H1 (cell line): ENCODE measurements at regions not wholly inside any gene's neighbourhood (a gene's known extent, or its start where the extent isn't known, plus 50 kb on each side); places are given as distances from the start of the nearest gene placed in this dataset.

Source experiments
- CTCF ChIA-PET: fragments of 300-600 bp; sonication (Branson Sonifier 250); formaldehyde crosslinking; loops from one replicate; lab custom pipeline; 2021; ENCODE audit not compliant: partially characterized antibody; lab: Charles Lee
- POLR2A ChIA-PET: fragments of 300-600 bp; sonication (Branson Sonifier 250); formaldehyde crosslinking; loops from one replicate; lab custom pipeline; 2021; ENCODE audit warnings: inconsistent platforms; ENCODE audit not compliant: partially characterized antibody; lab: Charles Lee
- DNase-seq, 2 experiments: peaks; one replicate each; pipeline versions ENCODE4 v3.0.0 to v3.0.0-alpha.2; 2010 to 2022; ENCODE audit warnings: low spot score in 2 of 2, low read depth in 1 of 2, mixed read lengths in 1 of 2
- FAIRE-seq: peaks from 2 replicates; lab custom pipeline; 2011; peaks lifted over from hg19 to GRCh38; lab: Jason Lieb, UNC
- H2AFZ ChIP-seq: 2 replicates; pipeline ENCODE4 v1.8.1; 2012; ENCODE audit warnings: low read length, inconsistent platforms
- H2AK5ac ChIP-seq: 2 replicates; pipeline ENCODE4 v1.6.1; 2013; ENCODE audit warnings: low read depth, low read length
- H2BK120ac ChIP-seq: replicated peaks from 2 replicates; pipeline ENCODE3; 2013; ENCODE audit warnings: low read depth, low read length, inconsistent platforms
- H2BK12ac ChIP-seq: 2 replicates; pipeline ENCODE4 v1.6.1; 2013; ENCODE audit warnings: low read depth, low read length
- H2BK15ac ChIP-seq: 2 replicates; pipeline ENCODE4 v1.6.1; 2013; ENCODE audit warnings: low read length
- H2BK20ac ChIP-seq: 2 replicates; pipeline ENCODE4 v1.6.1; 2013; ENCODE audit warnings: low read length
- H2BK5ac ChIP-seq: 2 replicates; pipeline ENCODE4 v1.6.1; 2013; ENCODE audit warnings: low read depth, low read length
- H3K14ac ChIP-seq: 2 replicates; pipeline ENCODE4 v1.6.1; 2013; ENCODE audit warnings: inconsistent platforms; ENCODE audit not compliant: insufficient read length
- H3K18ac ChIP-seq: 2 replicates; pipeline ENCODE4 v1.6.1; 2013; ENCODE audit warnings: low read length; ENCODE audit errors: extremely low read depth
- H3K23ac ChIP-seq: 2 replicates; pipeline ENCODE4 v1.6.1; 2013; ENCODE audit warnings: inconsistent platforms; ENCODE audit not compliant: insufficient read length
- H3K23me2 ChIP-seq: 2 replicates; pipeline ENCODE4 v1.6.1; 2013; ENCODE audit warnings: low read depth, low read length
- H3K27ac ChIP-seq: 2 replicates; pipeline ENCODE4 v1.6.1; 2011; ENCODE audit warnings: low read depth, low read length, inconsistent platforms
- H3K27me3 ChIP-seq, 4 experiments: replicated peaks in 1 of 4; 1 replicate in 1 of 4; 2 replicates in 3 of 4; pipeline versions ENCODE4 v1.6.1 to v1.8.1; 2011 to 2013; ENCODE audit warnings: low read length in 3 of 4, mild to moderate bottlenecking in 3 of 4, inconsistent platforms in 2 of 4, mixed read lengths in 2 of 4, moderate library complexity in 1 of 4; ENCODE audit not compliant: control insufficient read depth in 3 of 4, insufficient read depth in 3 of 4; ENCODE audit errors: extremely low read depth in 1 of 4
- H3K36me3 ChIP-seq, 4 experiments: 2 replicates each; pipeline versions ENCODE4 v1.6.1 to v1.8.1; 2011 to 2013; ENCODE audit warnings: mild to moderate bottlenecking in 4 of 4, low read length in 3 of 4, moderate library complexity in 2 of 4, control low read depth in 1 of 4, inconsistent platforms in 1 of 4; ENCODE audit not compliant: insufficient read depth in 4 of 4, control insufficient read depth in 2 of 4
- H3K4ac ChIP-seq: replicated peaks from 2 replicates; pipeline ENCODE3; 2013; ENCODE audit warnings: low read length, low read depth, mixed read lengths, inconsistent platforms; ENCODE audit not compliant: insufficient read length
- H3K4me1 ChIP-seq, 4 experiments: replicated peaks in 1 of 4; 1 replicate in 1 of 4; 2 replicates in 3 of 4; pipeline versions ENCODE4 v1.6.1 to v1.8.1; 2011 to 2013; ENCODE audit warnings: low read length in 3 of 4, inconsistent platforms in 2 of 4, mixed read lengths in 1 of 4; ENCODE audit not compliant: insufficient read depth in 4 of 4, control insufficient read depth in 3 of 4
- H3K4me2 ChIP-seq, 2 experiments: 2 replicates each; pipeline versions ENCODE4 v1.6.1 to v1.8.1; 2011 to 2013; ENCODE audit warnings: low read depth in 2 of 2, low read length in 2 of 2, control low read depth in 1 of 2, inconsistent platforms in 1 of 2, mild to moderate bottlenecking in 1 of 2; ENCODE audit not compliant: insufficient read depth in 1 of 2
- H3K4me3 ChIP-seq, 4 experiments: fragments of 200-600, 300-600 bp in 1 of 4; sonication (generic), shearing (Covaris generic), sonication (Bioruptor Twin) in 1 of 4; 2 replicates each; pipeline versions ENCODE4 v1.5.1 to v1.8.1; 2011 to 2016; ENCODE audit warnings: low read length in 4 of 4, low read depth in 3 of 4, control low read depth in 2 of 4, inconsistent platforms in 2 of 4, mild to moderate bottlenecking in 2 of 4, mixed read lengths in 1 of 4, moderate library complexity in 1 of 4; ENCODE audit not compliant: insufficient read depth in 2 of 4; ENCODE audit errors: extremely low read depth in 1 of 4
- H3K56ac ChIP-seq: replicated peaks from 2 replicates; pipeline ENCODE3; 2013; ENCODE audit warnings: low read depth, mild to moderate bottlenecking, mixed read lengths, low read length, inconsistent platforms; ENCODE audit not compliant: insufficient read length
- H3K79me1 ChIP-seq: 2 replicates; pipeline ENCODE4 v1.6.1; 2013; ENCODE audit warnings: low read depth, low read length, control low read depth
- H3K79me2 ChIP-seq, 2 experiments: 2 replicates each; pipeline versions ENCODE4 v1.6.1 to v1.8.1; 2012 to 2013; ENCODE audit warnings: low read length in 2 of 2, mild to moderate bottlenecking in 2 of 2, inconsistent platforms in 1 of 2; ENCODE audit not compliant: insufficient read depth in 2 of 2, control insufficient read depth in 1 of 2
- H3K9ac ChIP-seq, 4 experiments: replicated peaks in 1 of 4; 1 replicate in 1 of 4; 2 replicates in 3 of 4; pipeline versions ENCODE4 v1.6.1 to v1.8.1; 2011 to 2013; ENCODE audit warnings: low read depth in 3 of 4, low read length in 3 of 4, control low read depth in 2 of 4, mild to moderate bottlenecking in 2 of 4, moderate library complexity in 2 of 4, inconsistent platforms in 1 of 4; ENCODE audit errors: extremely low read depth in 1 of 4
- H3K9me3 ChIP-seq, 2 experiments: 2 replicates each; pipeline versions ENCODE4 v1.6.1 to v1.8.1; 2012 to 2013; ENCODE audit warnings: mild to moderate bottlenecking in 2 of 2, moderate library complexity in 2 of 2, control low read depth in 1 of 2, inconsistent platforms in 1 of 2, low read depth in 1 of 2, low read length in 1 of 2, mixed read lengths in 1 of 2; ENCODE audit not compliant: insufficient read depth in 2 of 2
- H4K20me1 ChIP-seq, 2 experiments: replicated peaks in 1 of 2; 2 replicates each; pipeline versions ENCODE3 to v1.8.1; 2011 to 2013; ENCODE audit warnings: inconsistent platforms in 2 of 2, low read length in 2 of 2, mild to moderate bottlenecking in 1 of 2; ENCODE audit not compliant: insufficient read depth in 2 of 2, control insufficient read depth in 1 of 2
- H4K5ac ChIP-seq: 2 replicates; pipeline ENCODE4 v1.6.1; 2013; ENCODE audit warnings: low read length, low read depth, mixed read lengths, inconsistent platforms; ENCODE audit not compliant: insufficient read length
- H4K8ac ChIP-seq: 2 replicates; pipeline ENCODE4 v1.8.0; 2013; ENCODE audit warnings: mild to moderate bottlenecking, moderate library complexity, low read length, inconsistent platforms; ENCODE audit not compliant: insufficient read depth; ENCODE audit errors: extremely low read depth
- H4K91ac ChIP-seq: replicated peaks from 2 replicates; pipeline ENCODE3; 2013; ENCODE audit warnings: low read length, mixed read lengths, inconsistent platforms; ENCODE audit not compliant: insufficient read length
- BACH1 ChIP-seq: IDR thresholded peaks from 2 replicates; pipeline ENCODE4 v1.6.1; 2012; ENCODE audit warnings: low read length, improper control_type of control experiment
- BRCA1 ChIP-seq: IDR thresholded peaks from 2 replicates; pipeline ENCODE4 v1.6.1; 2012; ENCODE audit warnings: low read depth, low read length, improper control_type of control experiment
- CBX5 ChIP-seq: fragments of 300-800, 300-1000 bp; sonication (generic); IDR thresholded peaks from 2 replicates; pipeline ENCODE4 v1.7.1; 2016; ENCODE audit warnings: antibody characterized with exemption, low read length, low read depth
- CHD2 ChIP-seq: IDR thresholded peaks from 2 replicates; pipeline ENCODE4 v1.6.1; 2012; ENCODE audit warnings: low read length, improper control_type of control experiment
- CREB1 ChIP-seq: IDR thresholded peaks from 2 replicates; pipeline ENCODE4 v1.6.1; 2012; ENCODE audit warnings: inconsistent platforms
- JUND ChIP-seq: IDR thresholded peaks from 2 replicates; pipeline ENCODE4 v1.6.1; 2011; ENCODE audit warnings: mild to moderate bottlenecking, improper control_type of control experiment, low read length
- NRF1 ChIP-seq: IDR thresholded peaks from 2 replicates; pipeline ENCODE4 v1.6.1; 2011; ENCODE audit warnings: mild to moderate bottlenecking, low read depth, low read length, improper control_type of control experiment
- RAD21 ChIP-seq, 2 experiments: IDR thresholded peaks in 1 of 2; conservative IDR thresholded peaks in 1 of 2; 2 replicates each; pipeline ENCODE4 v1.6.1; 2011; ENCODE audit warnings: low read depth in 2 of 2, low read length in 2 of 2, improper control_type of control experiment in 1 of 2, inconsistent platforms in 1 of 2, mild to moderate bottlenecking in 1 of 2, moderate library complexity in 1 of 2
- SAP30 ChIP-seq: fragments of 300-600 bp; sonication (generic); IDR thresholded peaks from 2 replicates; pipeline ENCODE4 v1.7.1; 2012; ENCODE audit warnings: low read length, moderate library complexity, mild to moderate bottlenecking, inconsistent platforms; ENCODE audit not compliant: insufficient read depth, insufficient replicate concordance
- SIRT6 ChIP-seq: IDR thresholded peaks from one replicate; pipeline ENCODE4 v1.7.1; 2012; ENCODE audit warnings: low read length, inconsistent platforms
- SUZ12 ChIP-seq: fragments of 200-600 bp; sonication (generic); IDR thresholded peaks from 2 replicates; pipeline ENCODE4 v1.6.1; 2012; ENCODE audit warnings: mild to moderate bottlenecking, inconsistent platforms, low read length, moderate library complexity, mixed read lengths
- TAF7 ChIP-seq: optimal IDR thresholded peaks from 2 replicates; pipeline ENCODE3; 2011; ENCODE audit warnings: low read depth, mild to moderate bottlenecking, inconsistent platforms, low read length, moderate library complexity, borderline replicate concordance
- WGBS, 2 experiments: shearing (Covaris generic) in 1 of 2; methylation state at CpG; one replicate each; pipeline versions ENCODE4 v1.1.6 to v1.1.7; 2013 to 2015; ENCODE audit warnings: low lambda C conversion rate in 2 of 2, mixed read lengths in 2 of 2, inconsistent platforms in 1 of 2, low coverage in 1 of 2, missing lambda C conversion rate in 1 of 2; ENCODE audit not compliant: insufficient replicate concordance in 2 of 2, insufficient coverage in 1 of 2, insufficient read length in 1 of 2; ENCODE audit errors: extremely low coverage in 1 of 2, missing lambda C conversion rate in 1 of 2; 5-methylcytosine and 5-hydroxymethylcytosine counted together
- TF ChIP-seq, protein P1 (sequence below): IDR thresholded peaks from 2 replicates; pipeline ENCODE4 v1.6.1; 2012; ENCODE audit warnings: inconsistent platforms
- TF ChIP-seq, protein P2 (sequence below): IDR thresholded peaks from 2 replicates; pipeline ENCODE4 v1.6.1; 2011; ENCODE audit warnings: low read depth, mild to moderate bottlenecking, low read length; ENCODE audit not compliant: insufficient read depth

DNA sequence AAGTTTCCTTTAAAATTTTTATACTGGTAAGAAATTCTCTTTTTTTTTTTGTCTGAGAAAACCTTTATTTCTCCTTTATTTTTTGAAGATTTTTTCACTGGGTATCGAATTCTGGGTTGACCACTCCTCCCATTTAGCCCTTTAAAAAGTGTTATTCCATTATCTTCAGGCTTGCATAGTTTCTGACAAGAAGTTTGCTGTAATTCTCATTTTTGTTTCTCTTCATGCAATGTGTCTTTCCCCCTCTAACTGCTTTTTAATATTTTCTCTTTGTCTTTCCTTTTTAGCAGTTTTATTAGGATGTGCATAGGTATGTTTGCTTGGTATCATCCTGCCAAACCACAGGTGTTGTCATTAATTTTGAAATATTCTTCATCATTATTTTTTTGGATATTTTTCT is 67.7 kb upstream of the GOT2 start:
- H3K23me2 ChIP-seq, result no peaks in the 10 kb centered on the region
- no peak overlapping the region for H2BK120ac ChIP-seq
- no peak overlapping the region for H3K4ac ChIP-seq
- no peak overlapping the region for H3K4me3 ChIP-seq
- H3K36me3 ChIP-seq, result 0 out of 8 replicates have a peak, but pooled peaks cover 0 to 1% (median 0%) of the 10 kb centered on the region in 4 experiments
- POLR2A ChIA-PET, result no interaction called here
- H2BK20ac ChIP-seq, result no peak overlapping the region
- H3K9me3 ChIP-seq, result peaks cover 5 to 14% of the 10 kb centered on the region in 2 experiments; a peak in 3 of 4 replicates
- no peak overlapping the region for H3K4me2 ChIP-seq
- H3K79me2 ChIP-seq, result no peaks in the 10 kb centered on the region
- no peak overlapping the region for H4K8ac ChIP-seq
- no peak overlapping the region for H3K9ac ChIP-seq
- H2BK5ac ChIP-seq, result no peak overlapping the region
- no peak overlapping the region for H3K56ac ChIP-seq
- no peak overlapping the region for H3K23ac ChIP-seq
- no peaks in the 10 kb centered on the region for H3K79me1 ChIP-seq
- H3K14ac ChIP-seq, result no peak overlapping the region
- H2AK5ac ChIP-seq, result no peak overlapping the region
- WGBS, 2 experiments, result 83% methylated on average over 1 of the region's 1 CpG; no CpG with 5 or more reads in 1 of the 2 experiments
- DNase-seq, result no peak
- H3K27ac ChIP-seq, result no peak overlapping the region
- no peak overlapping the region for H2BK15ac ChIP-seq
- CTCF ChIA-PET, result no interaction called here
- no peak overlapping the region for H4K91ac ChIP-seq
- no peak overlapping the region for H3K18ac ChIP-seq
- H2AFZ ChIP-seq, result no peak overlapping the region
- no peaks in the 10 kb centered on the region for H3K4me1 ChIP-seq
- no peak overlapping the region for H2BK12ac ChIP-seq
- FAIRE-seq, result no peak
- no peaks in the 10 kb centered on the region for H3K27me3 ChIP-seq
- no peaks in the 10 kb centered on the region for H4K20me1 ChIP-seq
- H4K5ac ChIP-seq, result no peak overlapping the region
- TF ChIP-seq, protein P1, sequence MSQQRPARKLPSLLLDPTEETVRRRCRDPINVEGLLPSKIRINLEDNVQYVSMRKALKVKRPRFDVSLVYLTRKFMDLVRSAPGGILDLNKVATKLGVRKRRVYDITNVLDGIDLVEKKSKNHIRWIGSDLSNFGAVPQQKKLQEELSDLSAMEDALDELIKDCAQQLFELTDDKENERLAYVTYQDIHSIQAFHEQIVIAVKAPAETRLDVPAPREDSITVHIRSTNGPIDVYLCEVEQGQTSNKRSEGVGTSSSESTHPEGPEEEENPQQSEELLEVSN, result no peak
- TF ChIP-seq TAF7 (no peak), SUZ12 (no peak), BACH1 (no peak), SAP30 (no peak), JUND (no peak), CREB1 (no peak), NRF1 (no peak), BRCA1 (no peak), CBX5 (no peak), RAD21 (IDR thresholded peaks at IDR 0.05 in 1 of 2, conservative IDR thresholded peaks at IDR 0.05 in 1 of 2; ENCODE audit: low read depth in 2 of 2, low read length in 2 of 2) (no peak), SIRT6 (no peak), CHD2 (no peak)
- TF ChIP-seq, protein P2, sequence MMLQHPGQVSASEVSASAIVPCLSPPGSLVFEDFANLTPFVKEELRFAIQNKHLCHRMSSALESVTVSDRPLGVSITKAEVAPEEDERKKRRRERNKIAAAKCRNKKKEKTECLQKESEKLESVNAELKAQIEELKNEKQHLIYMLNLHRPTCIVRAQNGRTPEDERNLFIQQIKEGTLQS, result no peak
